HG03565 (cell line): ENCODE measurements at regions not wholly inside any gene's neighbourhood (a gene's known extent, or its start where the extent isn't known, plus 50 kb on each side); places are given as distances from the start of the nearest gene placed in this dataset.

ENCODE experiments used
- ATAC-seq: cut with Tn5 transposase; IDR thresholded peaks from one replicate; pipeline ENCODE4 v1.9.1; 2021; ENCODE audit warnings: mild to moderate bottlenecking, moderate library complexity; ENCODE audit not compliant: unreplicated experiment

- no peak for ATAC-seq
Measured at GRCh38 chr4:181998398-181999295, 244.6 kb upstream of the TENM3 start.

- ATAC-seq = no peak
Measured at GRCh38 chr4:182000077-182000476, 243.1 kb upstream of the TENM3 start.

- ATAC-seq = no peak
Measured at GRCh38 chr4:182010876-182011275, 232.3 kb upstream of the TENM3 start.

GRCh38 chr4:182014164-182014563 is 229.0 kb upstream of the TENM3 start:
- no peak for ATAC-seq

GRCh38 chr4:182015014-182015413 is 228.2 kb upstream of the TENM3 start:
- no peak for ATAC-seq

GRCh38 chr4:182015893-182016292 is 227.3 kb upstream of the TENM3 start:
- no peak for ATAC-seq

GRCh38 chr4:182017038-182017437 is 226.2 kb upstream of the TENM3 start:
- ATAC-seq = no peak

- ATAC-seq = peak; percentile 31
Measured at GRCh38 chr4:182018691-182019090, 224.5 kb upstream of the TENM3 start.

- ATAC-seq = peak; percentile 85
Measured at GRCh38 chr4:182019148-182019652, 224.0 kb upstream of the TENM3 start.

- ATAC-seq = no peak
Measured at GRCh38 chr4:182022909-182023308, 220.3 kb upstream of the TENM3 start.

GRCh38 chr4:182023469-182023868 is 219.7 kb upstream of the TENM3 start:
- no peak for ATAC-seq

- no peak for ATAC-seq
Measured at GRCh38 chr4:182042945-182043344, 200.3 kb upstream of the TENM3 start.

- no peak for ATAC-seq
Measured at GRCh38 chr4:182048871-182049270, 194.3 kb upstream of the TENM3 start.

- ATAC-seq = no peak
Measured at GRCh38 chr4:182056866-182057265, 186.3 kb upstream of the TENM3 start.

GRCh38 chr4:182062458-182062857 is 180.7 kb upstream of the TENM3 start:
- no peak for ATAC-seq

GRCh38 chr4:182062936-182063335 is 180.3 kb upstream of the TENM3 start:
- ATAC-seq = no peak

GRCh38 chr4:182063651-182064050 is 179.6 kb upstream of the TENM3 start:
- ATAC-seq = no peak

- ATAC-seq = no peak
Measured at GRCh38 chr4:182065255-182065654, 177.9 kb upstream of the TENM3 start.

- no peak for ATAC-seq
Measured at GRCh38 chr4:182066037-182066436, 177.2 kb upstream of the TENM3 start.

- no peak for ATAC-seq
Measured at GRCh38 chr4:182067828-182068227, 175.4 kb upstream of the TENM3 start.

GRCh38 chr4:182068920-182069319 is 174.3 kb upstream of the TENM3 start:
- ATAC-seq = no peak

- no peak for ATAC-seq
Measured at GRCh38 chr4:182073278-182073677, 169.9 kb upstream of the TENM3 start.

- ATAC-seq = no peak
Measured at GRCh38 chr4:182074139-182074538, 169.1 kb upstream of the TENM3 start.
